ENCODE measurements at regions not wholly inside any gene's neighbourhood (a gene's known extent, or its start where the extent isn't known, plus 50 kb on each side); places are given as distances from the start of the nearest gene placed in this dataset.

GRCh38 chr13:65562305-65562704 is 1667.8 kb downstream of the PCDH9 start:
- DNase-seq (ENCODE audit: insufficient read length, low spot score) (no peak), FAIRE-seq (no peak)
- TF ChIP-seq CTCF (IDR thresholded peaks at IDR 0.05; ENCODE audit: insufficient read depth, missing control alignments), result no peak

- DNase-seq (ENCODE audit: insufficient read length, low spot score) (no peak), FAIRE-seq (no peak)
- TF ChIP-seq CTCF (IDR thresholded peaks at IDR 0.05; ENCODE audit: insufficient read depth, missing control alignments), result no peak
Measured at GRCh38 chr13:65560936-65561335, 1669.2 kb downstream of the PCDH9 start.

GRCh38 chr13:65555962-65556361 is 1674.2 kb downstream of the PCDH9 start:
- TF ChIP-seq CTCF (IDR thresholded peaks at IDR 0.05; ENCODE audit: insufficient read depth, missing control alignments), result no peak
- FAIRE-seq, result no peak
- no peak for DNase-seq (ENCODE audit: insufficient read length, low spot score)

GRCh38 chr13:65553096-65553727 is 1676.9 kb downstream of the PCDH9 start:
- TF ChIP-seq CTCF (IDR thresholded peaks at IDR 0.05; ENCODE audit: insufficient read depth, missing control alignments), result no peak
- no peak for FAIRE-seq

GRCh38 chr13:65551208-65551607 is 1678.9 kb downstream of the PCDH9 start:
- FAIRE-seq, result no peak
- DNase-seq (ENCODE audit: insufficient read length, low spot score), result no peak

More at GRCh38 chr13:65553096-65553727, 1676.9 kb downstream of the PCDH9 start:
- no peak for DNase-seq (ENCODE audit: insufficient read length, low spot score)

GRCh38 chr13:65540175-65540574 is 1690.0 kb downstream of the PCDH9 start:
- no peak for TF ChIP-seq CTCF (IDR thresholded peaks at IDR 0.05; ENCODE audit: insufficient read depth, missing control alignments)
- FAIRE-seq, result no peak

More at GRCh38 chr13:65551208-65551607, 1678.9 kb downstream of the PCDH9 start:
- TF ChIP-seq CTCF (IDR thresholded peaks at IDR 0.05; ENCODE audit: insufficient read depth, missing control alignments), result no peak

GRCh38 chr13:65535370-65535769 is 1694.8 kb downstream of the PCDH9 start:
- no peak for FAIRE-seq
- no peak for DNase-seq (ENCODE audit: insufficient read length, low spot score)
- TF ChIP-seq CTCF (IDR thresholded peaks at IDR 0.05; ENCODE audit: insufficient read depth, missing control alignments), result no peak

More at GRCh38 chr13:65540175-65540574, 1690.0 kb downstream of the PCDH9 start:
- no peak for DNase-seq (ENCODE audit: insufficient read length, low spot score)
